ENCODE measurements at regions not wholly inside any gene's neighbourhood (a gene's known extent, or its start where the extent isn't known, plus 50 kb on each side); places are given as distances from the start of the nearest gene placed in this dataset.

DNA sequence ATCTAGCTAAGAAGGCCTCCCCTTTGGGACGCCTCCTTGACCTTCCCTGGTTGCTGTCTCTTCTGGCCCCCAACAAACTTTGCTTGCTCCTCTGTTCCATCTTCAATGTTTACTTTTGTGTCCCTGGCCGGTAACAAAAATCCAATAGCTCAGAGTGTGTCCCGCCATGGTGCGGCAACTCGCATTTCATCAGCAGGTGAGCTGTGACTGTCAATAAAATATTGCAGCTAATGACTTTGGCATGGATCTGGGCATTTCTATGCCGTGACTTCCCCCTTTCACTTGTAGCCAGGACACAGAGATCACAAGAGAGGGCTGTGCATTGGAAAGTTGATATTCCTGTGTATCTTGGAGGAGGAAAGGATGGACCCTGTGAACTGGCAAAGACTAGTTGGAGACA lies 317.6 kb downstream of the RPS24 start:
- TF ChIP-seq, protein P1, sequence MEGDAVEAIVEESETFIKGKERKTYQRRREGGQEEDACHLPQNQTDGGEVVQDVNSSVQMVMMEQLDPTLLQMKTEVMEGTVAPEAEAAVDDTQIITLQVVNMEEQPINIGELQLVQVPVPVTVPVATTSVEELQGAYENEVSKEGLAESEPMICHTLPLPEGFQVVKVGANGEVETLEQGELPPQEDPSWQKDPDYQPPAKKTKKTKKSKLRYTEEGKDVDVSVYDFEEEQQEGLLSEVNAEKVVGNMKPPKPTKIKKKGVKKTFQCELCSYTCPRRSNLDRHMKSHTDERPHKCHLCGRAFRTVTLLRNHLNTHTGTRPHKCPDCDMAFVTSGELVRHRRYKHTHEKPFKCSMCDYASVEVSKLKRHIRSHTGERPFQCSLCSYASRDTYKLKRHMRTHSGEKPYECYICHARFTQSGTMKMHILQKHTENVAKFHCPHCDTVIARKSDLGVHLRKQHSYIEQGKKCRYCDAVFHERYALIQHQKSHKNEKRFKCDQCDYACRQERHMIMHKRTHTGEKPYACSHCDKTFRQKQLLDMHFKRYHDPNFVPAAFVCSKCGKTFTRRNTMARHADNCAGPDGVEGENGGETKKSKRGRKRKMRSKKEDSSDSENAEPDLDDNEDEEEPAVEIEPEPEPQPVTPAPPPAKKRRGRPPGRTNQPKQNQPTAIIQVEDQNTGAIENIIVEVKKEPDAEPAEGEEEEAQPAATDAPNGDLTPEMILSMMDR (IDR thresholded peaks at IDR 0.05; ENCODE audit: unreplicated experiment) = no peak
- intact Hi-C loops (cut with micrococcal nuclease; ENCODE audit: unreplicated experiment) = no loop called here
- DNase-seq = no peak
- H3K9me3 Mint-ChIP-seq (ENCODE audit: low read depth, unreplicated experiment) = no peaks in the 10 kb centered on the region
- no peak overlapping the region for H3K27ac Mint-ChIP-seq (ENCODE audit: unreplicated experiment)
- no peak overlapping the region for H3K4me3 Mint-ChIP-seq (ENCODE audit: low read depth, unreplicated experiment)
- no peaks in the 10 kb centered on the region for H3K36me3 Mint-ChIP-seq (ENCODE audit: insufficient read depth, unreplicated experiment)
- H3K4me1 Mint-ChIP-seq (ENCODE audit: low read depth, unreplicated experiment) = no peaks in the 10 kb centered on the region
- no TSS peak for BruUV-seq (replicated peaks)
- CTCF ChIA-PET = no interaction called here
- H3K27me3 Mint-ChIP-seq (ENCODE audit: unreplicated experiment) = peaks cover 99% of the 10 kb centered on the region

DNA sequence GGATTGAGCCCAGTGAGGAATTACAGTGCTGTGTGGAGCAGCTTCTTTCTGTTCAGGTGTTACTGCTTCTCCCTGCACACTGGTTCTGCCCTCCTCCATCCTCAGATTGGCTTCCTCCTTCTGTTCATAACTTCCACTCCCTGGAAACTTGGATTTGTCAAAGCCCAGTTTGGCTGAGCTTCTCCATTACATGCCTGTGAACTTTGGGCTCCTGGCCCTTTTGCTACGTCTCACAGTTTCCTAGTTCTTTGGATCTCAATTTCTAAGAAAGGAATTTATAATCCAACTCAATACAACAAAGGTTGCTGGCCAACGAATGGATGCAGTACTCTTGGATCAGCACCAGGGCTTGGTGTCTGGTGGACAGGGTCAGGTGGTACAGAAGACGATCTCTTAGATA lies 318.1 kb downstream of the RPS24 start:
- intact Hi-C loops (cut with micrococcal nuclease; ENCODE audit: unreplicated experiment) = no loop called here
- no peak overlapping the region for H3K4me3 Mint-ChIP-seq (ENCODE audit: low read depth, unreplicated experiment)
- TF ChIP-seq, protein P1 (IDR thresholded peaks at IDR 0.05; ENCODE audit: unreplicated experiment) = no peak
- no peak overlapping the region for H3K27ac Mint-ChIP-seq (ENCODE audit: unreplicated experiment)
- H3K27me3 Mint-ChIP-seq (ENCODE audit: unreplicated experiment) = peaks cover 99% of the 10 kb centered on the region
- no peaks in the 10 kb centered on the region for H3K4me1 Mint-ChIP-seq (ENCODE audit: low read depth, unreplicated experiment)
- no peaks in the 10 kb centered on the region for H3K9me3 Mint-ChIP-seq (ENCODE audit: low read depth, unreplicated experiment)
- DNase-seq = no peak
- no TSS peak for BruUV-seq (replicated peaks)
- CTCF ChIA-PET = no interaction called here
- no peaks in the 10 kb centered on the region for H3K36me3 Mint-ChIP-seq (ENCODE audit: insufficient read depth, unreplicated experiment)

DNA sequence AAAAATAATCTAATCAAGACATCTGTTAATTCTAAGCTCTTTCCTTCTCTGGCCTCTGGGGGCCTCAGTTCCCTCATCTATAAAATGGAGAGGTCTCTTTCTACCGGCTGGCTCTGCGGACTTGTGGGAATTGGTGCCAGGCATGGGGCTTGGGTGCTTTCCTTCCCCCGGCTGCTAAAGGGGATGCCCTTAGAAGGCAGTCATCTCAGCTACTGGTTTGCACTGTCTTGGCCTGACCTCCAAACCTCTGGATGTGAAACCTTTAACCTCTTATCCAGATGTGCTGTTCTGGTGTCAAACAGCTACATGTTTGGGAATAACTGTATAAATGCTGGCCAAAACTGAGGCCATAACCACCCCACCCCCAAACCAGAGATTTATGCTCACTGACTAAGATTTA lies 320.0 kb downstream of the RPS24 start:
- Mint-ChIP-seq H3K27me3 (ENCODE audit: unreplicated experiment) (peaks cover 99% of the 10 kb centered on the region), H3K9me3 (ENCODE audit: low read depth, unreplicated experiment) (no peaks in the 10 kb centered on the region), H3K36me3 (ENCODE audit: insufficient read depth, unreplicated experiment) (no peaks in the 10 kb centered on the region), H3K4me1 (ENCODE audit: low read depth, unreplicated experiment) (no peaks in the 10 kb centered on the region), H3K27ac (ENCODE audit: unreplicated experiment) (no peak overlapping the region), H3K4me3 (ENCODE audit: low read depth, unreplicated experiment) (no peak overlapping the region)
- DNase-seq = no peak
- TF ChIP-seq, protein P1 (IDR thresholded peaks at IDR 0.05; ENCODE audit: unreplicated experiment) = no peak
- intact Hi-C loops (cut with micrococcal nuclease; ENCODE audit: unreplicated experiment) = no loop called here
- CTCF ChIA-PET = no interaction called here
- BruUV-seq (replicated peaks) = no TSS peak

DNA sequence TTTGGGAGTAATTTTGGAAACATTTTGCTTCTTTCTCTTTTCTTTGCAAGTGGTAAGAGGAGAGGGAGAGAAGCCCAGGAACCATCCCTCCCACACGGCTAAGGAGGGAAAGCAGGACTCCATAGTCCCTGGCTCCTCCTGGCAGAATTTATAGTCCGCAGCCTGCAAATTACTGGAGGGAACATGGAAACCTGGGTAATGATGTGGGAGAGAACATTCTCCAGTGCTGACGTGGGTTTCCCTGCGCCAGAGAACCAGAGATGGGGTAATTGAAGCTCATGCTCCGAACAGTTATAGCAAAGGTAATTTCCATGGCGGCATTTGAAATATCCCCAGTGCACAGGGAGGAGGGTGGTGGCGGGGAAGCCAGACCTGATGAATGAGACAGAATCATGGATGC lies 320.4 kb downstream of the RPS24 start:
- Mint-ChIP-seq H3K4me1 (ENCODE audit: low read depth, unreplicated experiment) (no peaks in the 10 kb centered on the region), H3K4me3 (ENCODE audit: low read depth, unreplicated experiment) (no peak overlapping the region), H3K27me3 (ENCODE audit: unreplicated experiment) (peaks cover 99% of the 10 kb centered on the region), H3K9me3 (ENCODE audit: low read depth, unreplicated experiment) (no peaks in the 10 kb centered on the region), H3K27ac (ENCODE audit: unreplicated experiment) (no peak overlapping the region), H3K36me3 (ENCODE audit: insufficient read depth, unreplicated experiment) (no peaks in the 10 kb centered on the region)
- no TSS peak for BruUV-seq (replicated peaks)
- intact Hi-C loops (cut with micrococcal nuclease; ENCODE audit: unreplicated experiment) = no loop called here
- TF ChIP-seq, protein P1 (IDR thresholded peaks at IDR 0.05; ENCODE audit: unreplicated experiment) = no peak
- no peak for DNase-seq
- CTCF ChIA-PET = no interaction called here
